ENCODE measurements at regions not wholly inside any gene's neighbourhood (a gene's known extent, or its start where the extent isn't known, plus 50 kb on each side); places are given as distances from the start of the nearest gene placed in this dataset.

GRCh38 chr1:58290685-58291372, 255.7 kb downstream of the OMA1 start:
- TF ChIP-seq, protein P1, sequence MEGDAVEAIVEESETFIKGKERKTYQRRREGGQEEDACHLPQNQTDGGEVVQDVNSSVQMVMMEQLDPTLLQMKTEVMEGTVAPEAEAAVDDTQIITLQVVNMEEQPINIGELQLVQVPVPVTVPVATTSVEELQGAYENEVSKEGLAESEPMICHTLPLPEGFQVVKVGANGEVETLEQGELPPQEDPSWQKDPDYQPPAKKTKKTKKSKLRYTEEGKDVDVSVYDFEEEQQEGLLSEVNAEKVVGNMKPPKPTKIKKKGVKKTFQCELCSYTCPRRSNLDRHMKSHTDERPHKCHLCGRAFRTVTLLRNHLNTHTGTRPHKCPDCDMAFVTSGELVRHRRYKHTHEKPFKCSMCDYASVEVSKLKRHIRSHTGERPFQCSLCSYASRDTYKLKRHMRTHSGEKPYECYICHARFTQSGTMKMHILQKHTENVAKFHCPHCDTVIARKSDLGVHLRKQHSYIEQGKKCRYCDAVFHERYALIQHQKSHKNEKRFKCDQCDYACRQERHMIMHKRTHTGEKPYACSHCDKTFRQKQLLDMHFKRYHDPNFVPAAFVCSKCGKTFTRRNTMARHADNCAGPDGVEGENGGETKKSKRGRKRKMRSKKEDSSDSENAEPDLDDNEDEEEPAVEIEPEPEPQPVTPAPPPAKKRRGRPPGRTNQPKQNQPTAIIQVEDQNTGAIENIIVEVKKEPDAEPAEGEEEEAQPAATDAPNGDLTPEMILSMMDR (IDR thresholded peaks at IDR 0.05; ENCODE audit: insufficient read depth, low read length, poor library complexity, severe bottlenecking): no peak
- TF ChIP-seq EZH2phosphoT487 (conservative IDR thresholded peaks at IDR 0.05; ENCODE audit: low read length): no peak
